ENCODE measurements at regions not wholly inside any gene's neighbourhood (a gene's known extent, or its start where the extent isn't known, plus 50 kb on each side); places are given as distances from the start of the nearest gene placed in this dataset.

GRCh38 chr9:31612336-31613030 lies 772.0 kb upstream of the ACO1 start:
- TF ChIP-seq, protein P1, sequence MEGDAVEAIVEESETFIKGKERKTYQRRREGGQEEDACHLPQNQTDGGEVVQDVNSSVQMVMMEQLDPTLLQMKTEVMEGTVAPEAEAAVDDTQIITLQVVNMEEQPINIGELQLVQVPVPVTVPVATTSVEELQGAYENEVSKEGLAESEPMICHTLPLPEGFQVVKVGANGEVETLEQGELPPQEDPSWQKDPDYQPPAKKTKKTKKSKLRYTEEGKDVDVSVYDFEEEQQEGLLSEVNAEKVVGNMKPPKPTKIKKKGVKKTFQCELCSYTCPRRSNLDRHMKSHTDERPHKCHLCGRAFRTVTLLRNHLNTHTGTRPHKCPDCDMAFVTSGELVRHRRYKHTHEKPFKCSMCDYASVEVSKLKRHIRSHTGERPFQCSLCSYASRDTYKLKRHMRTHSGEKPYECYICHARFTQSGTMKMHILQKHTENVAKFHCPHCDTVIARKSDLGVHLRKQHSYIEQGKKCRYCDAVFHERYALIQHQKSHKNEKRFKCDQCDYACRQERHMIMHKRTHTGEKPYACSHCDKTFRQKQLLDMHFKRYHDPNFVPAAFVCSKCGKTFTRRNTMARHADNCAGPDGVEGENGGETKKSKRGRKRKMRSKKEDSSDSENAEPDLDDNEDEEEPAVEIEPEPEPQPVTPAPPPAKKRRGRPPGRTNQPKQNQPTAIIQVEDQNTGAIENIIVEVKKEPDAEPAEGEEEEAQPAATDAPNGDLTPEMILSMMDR (IDR thresholded peaks at IDR 0.05), result no peak
- no peak for TF ChIP-seq POLR2A (IDR thresholded peaks at IDR 0.05)

All from thyroid gland (tissue), 4 donors.